Amniotic epithelial cell (primary cell): ENCODE measurements at regions not wholly inside any gene's neighbourhood (a gene's known extent, or its start where the extent isn't known, plus 50 kb on each side); places are given as distances from the start of the nearest gene placed in this dataset.
A peak's percentile ranks its signal among the peaks of the same experiment; 100 is the strongest.
"Not testable (repeated sequence)": the region's sequence is repeated elsewhere in the genome, so short reads cannot be mapped to it uniquely, and the experiment has no call there.

Experiments used
- DNase-seq: peaks from one replicate; pipeline ENCODE4 v3.0.0-alpha.2; 2010; ENCODE audit warnings: low read depth

GRCh38 chr4:152063621-152064240 is 302.9 kb upstream of the GATB start:
- DNase-seq, result no peak

GRCh38 chr4:152062936-152063620 is 302.3 kb upstream of the GATB start:
- no peak for DNase-seq

GRCh38 chr4:152054731-152055130 is 293.9 kb upstream of the GATB start:
- DNase-seq, result no peak

- DNase-seq, result peak; percentile 59
Measured at GRCh38 chr4:152052451-152053057, 291.7 kb upstream of the GATB start.

- not testable (repeated sequence) for DNase-seq
Measured at GRCh38 chr4:152051332-152051731, 290.5 kb upstream of the GATB start.

DNA sequence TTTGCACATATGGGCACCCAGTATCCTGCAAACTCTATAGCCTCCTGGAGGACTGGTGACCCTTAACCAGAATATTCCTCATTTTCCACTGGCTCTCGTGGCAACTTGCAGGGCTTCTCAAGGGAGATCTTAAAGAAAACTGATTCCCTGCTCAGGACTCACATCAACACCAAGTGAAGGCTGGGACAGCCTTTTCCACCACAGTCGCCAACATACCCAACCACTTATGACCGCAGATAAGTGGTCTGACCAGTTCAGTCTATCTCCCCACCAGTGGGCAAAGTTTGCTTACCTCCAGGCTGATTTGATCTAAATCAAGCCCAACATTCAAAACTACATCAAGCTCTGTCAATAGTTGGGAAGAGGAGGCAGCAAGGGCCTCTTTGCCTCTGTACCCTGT is 289.3 kb upstream of the GATB start:
- DNase-seq, result no peak

DNA sequence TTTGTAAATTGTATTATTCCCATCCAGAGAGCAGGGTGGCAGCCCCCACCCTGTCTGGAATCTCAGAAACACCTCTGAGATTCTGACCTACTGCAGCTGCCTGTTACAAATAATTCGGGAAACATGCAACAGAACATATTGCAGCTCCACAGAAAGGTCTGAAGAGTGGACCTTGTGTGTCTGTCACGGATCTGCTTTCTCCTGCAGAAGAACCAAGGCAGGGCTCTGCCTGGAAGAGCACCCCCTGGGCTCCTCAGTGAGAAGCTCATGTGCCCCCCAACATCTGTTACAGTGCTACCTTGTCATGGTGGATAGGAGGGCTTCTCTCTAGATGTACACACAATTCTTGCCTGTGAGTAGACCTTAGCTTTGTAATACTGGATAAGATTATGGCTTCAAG is 286.6 kb upstream of the GATB start:
- no peak for DNase-seq

DNA sequence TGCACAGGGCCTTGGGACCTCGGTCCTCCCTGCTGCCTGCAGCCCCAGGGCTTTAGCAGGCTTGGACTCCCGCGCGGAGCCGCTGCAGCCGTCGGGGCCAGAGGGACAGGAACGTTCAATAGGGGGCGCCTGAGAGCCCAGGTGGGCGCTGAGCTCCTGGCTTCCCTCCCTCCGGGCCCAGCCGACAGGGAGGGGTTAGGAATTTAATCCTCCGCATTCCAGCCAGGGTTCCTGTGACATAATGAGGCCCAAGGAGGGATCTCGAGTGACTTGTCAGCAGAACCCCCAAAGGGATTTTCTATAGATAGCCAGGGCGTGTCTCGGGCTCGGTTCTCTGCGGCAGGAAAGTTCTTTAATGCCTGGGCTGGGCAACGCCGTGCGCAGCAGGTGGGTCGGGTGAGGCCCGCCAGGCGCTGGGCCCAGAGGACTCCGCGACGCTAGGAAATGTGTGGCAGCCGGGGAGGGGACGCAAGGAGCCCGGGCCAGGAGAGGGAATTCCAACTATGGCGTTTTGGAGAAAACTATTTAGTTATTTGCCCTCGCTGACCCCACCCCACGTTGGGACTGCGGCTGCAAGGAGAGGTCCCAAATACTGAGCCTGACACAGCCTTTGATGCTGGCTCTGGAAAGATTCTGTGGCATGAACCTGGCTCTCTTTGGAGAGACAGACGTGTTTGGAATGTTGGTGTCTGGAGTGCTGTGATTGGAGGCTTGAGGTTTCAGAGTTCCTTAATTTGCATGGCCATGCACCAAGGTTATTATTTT is 285.2 kb upstream of the GATB start:
- no peak for DNase-seq

- DNase-seq, result no peak
Measured at GRCh38 chr4:152045449-152045806, 284.6 kb upstream of the GATB start.

DNA sequence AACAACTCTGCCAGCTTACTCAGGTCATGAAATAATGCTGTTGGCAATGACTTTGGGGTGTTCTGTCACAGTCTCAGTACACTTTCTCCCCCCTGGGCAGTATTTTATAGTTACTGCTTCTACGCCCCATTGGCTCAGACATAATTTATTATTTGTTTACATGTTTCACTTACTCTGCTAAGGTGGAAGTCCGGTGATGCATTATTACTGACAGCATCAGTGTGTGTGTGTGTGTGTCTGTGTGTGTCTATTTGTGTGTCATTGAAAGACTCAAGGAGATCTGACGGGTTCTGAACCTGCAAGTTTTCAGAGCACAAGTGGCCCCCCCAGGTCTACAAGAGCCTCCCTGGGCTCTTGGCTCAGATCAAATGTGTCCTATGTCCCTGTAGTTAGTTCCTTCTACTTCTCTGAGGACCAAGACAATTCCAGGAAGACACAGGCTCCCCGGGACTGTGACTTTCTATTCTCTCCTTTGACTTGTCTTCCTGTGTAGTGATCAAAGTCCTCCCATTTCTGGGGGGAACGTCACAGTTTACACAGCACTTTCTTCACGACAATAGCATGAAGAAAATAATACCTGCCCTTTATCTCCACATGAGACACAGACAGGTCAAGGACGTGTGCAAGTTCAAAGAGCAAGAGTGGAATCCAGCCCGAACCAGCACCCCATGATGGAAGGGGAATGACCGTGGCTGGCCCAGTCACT is 283.7 kb upstream of the GATB start:
- DNase-seq, result no peak

- DNase-seq, result no peak
Measured at GRCh38 chr4:152041295-152041694, 280.5 kb upstream of the GATB start.

DNA sequence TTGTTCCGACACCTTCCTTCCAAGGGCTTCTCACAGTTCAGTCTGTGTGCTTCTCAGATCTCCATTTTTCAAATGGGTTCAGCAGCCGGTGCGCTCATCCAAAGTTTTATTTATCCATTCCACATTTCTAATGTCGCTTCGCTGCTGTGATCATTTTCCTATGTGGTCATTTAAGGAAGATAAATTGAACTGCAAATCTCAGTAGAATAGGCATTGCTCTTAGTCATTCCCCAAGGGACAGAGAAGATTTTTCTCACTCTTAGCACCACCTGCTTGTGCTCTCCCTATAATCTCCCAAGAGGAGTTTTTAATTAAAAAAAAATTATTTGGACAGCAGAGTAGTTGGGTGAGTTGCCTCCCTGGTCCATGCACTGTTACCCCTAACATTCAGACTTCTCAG is 278.9 kb upstream of the GATB start:
- DNase-seq, result no peak

DNA sequence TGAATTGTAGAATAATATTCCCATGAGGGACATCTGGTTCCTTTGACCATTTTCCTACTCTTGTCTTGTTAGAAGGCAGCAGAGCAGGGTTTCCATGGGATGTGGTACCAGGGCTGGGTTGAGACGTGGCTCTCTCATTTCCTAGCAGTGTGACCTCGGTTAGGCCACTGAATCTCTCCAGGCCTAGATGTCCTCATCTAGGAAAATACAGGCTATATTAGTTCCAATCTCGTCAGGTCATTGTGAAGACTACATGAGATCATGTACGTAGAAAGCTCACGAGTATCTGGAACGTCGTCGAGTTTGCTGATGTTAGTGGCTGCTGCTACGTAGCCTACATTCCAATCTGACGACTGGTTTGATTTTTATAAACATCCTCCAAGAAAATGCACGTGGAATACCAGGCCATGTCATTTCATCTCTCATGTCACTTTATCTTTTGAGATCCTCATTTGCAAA is 278.2 kb upstream of the GATB start:
- DNase-seq, result peak; percentile 29

- peak; percentile 25 for DNase-seq
Measured at GRCh38 chr4:152038238-152038637, 277.4 kb upstream of the GATB start.

GRCh38 chr4:152037435-152037834 is 276.6 kb upstream of the GATB start:
- no peak for DNase-seq

GRCh38 chr4:152033621-152034020 is 272.8 kb upstream of the GATB start:
- no peak for DNase-seq

DNA sequence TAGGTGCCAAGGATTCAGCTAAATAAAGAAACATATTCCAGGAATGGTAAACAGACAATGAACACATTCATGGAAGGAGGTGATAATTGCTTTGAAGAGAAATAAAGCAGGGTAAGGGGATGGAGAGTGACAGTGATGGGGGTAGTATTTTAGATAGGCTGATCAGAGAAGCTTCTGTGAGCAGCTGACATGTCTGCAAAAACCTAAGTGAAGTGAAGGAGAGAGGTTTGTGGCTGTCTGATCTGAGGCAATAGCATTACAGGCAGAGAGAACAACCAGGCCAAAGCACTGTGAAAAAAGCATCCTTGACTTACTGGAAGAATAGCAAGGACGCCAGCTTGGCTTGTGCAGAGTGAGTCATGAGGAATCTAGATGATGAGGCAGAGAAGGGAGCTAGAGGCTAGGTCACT is 271.9 kb upstream of the GATB start:
- peak; percentile 51 for DNase-seq

DNA sequence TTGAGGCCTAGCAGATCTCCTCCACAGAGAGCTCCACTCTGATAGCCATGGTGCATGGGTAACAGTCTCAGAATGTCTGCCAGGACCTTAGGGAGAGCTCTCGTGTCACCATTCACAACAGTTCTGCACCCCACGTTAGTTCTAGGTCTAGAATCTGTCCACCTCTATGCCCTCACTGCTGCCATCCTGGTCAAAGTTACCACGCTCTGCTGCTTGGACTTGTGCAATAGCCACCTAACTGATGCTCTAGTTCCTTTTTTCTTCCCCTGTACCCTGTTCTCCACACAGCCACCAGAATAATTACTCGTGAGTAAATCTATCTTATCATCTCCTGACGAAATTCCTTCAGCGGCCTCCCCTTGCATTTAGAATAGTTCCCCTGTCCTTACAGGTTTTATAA is 268.8 kb upstream of the GATB start:
- DNase-seq, result no peak

DNA sequence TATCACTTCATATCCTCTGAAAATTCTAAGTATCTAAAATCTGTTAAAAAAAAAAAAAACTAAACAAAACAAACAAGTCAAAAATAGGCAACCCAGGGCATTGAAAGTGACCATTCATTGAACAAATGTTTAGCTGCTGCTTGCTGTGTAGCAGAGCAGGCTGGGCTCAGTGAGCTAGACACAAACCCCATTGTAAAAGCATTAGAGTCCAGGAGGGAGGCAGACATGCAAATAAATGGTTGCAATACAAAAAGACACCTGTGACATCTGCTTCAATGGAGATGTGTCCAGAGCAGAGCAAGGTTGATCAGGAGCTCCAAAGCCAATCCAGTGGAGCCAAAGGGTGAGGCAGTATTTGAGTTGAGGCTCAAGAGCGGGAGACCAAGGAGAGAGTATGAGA is 267.3 kb upstream of the GATB start:
- no peak for DNase-seq

- no peak for DNase-seq
Measured at GRCh38 chr4:152024881-152025280, 264.1 kb upstream of the GATB start.

DNA sequence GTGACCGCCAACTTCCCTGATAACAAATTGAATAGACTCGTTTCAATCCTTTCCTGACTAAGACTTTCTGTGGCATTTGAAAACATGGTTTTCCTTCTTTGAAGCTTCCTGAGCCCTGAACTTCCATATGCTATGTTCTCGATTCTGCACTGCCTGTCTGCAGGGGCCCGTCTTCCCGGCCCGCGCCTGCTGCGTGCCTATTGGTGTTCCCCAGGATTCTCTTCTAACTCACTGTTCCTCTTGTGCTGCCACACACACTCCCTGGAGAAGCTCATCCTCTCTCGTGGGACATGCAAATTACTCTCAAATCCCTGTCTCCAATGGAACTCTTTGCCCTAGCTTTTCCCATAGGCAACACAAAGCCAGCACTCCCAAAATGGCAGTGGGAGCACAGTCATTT is 262.9 kb upstream of the GATB start:
- no peak for DNase-seq

GRCh38 chr4:152022543-152022942 is 261.7 kb upstream of the GATB start:
- DNase-seq, result no peak
